ENCODE measurements at regions not wholly inside any gene's neighbourhood (a gene's known extent, or its start where the extent isn't known, plus 50 kb on each side); places are given as distances from the start of the nearest gene placed in this dataset.

GRCh38 chr7:26955516-26955915 lies 91.1 kb upstream of the SKAP2 start:
- DNase-seq (ENCODE audit: low read depth): no peak
- H3K27me3 ChIP-seq (ENCODE audit: control insufficient read depth, insufficient read depth, low read length): no peaks in the 10 kb centered on the region
- no peak for TF ChIP-seq CTCF (IDR thresholded peaks at IDR 0.05; ENCODE audit: insufficient read depth, low read depth, low read length)
- ChIA-PET POLR2A (no interaction called here), CTCF (no interaction called here)
- H3K4me3 ChIP-seq (ENCODE audit: low read depth, low read length): no peak overlapping the region
- H3K36me3 ChIP-seq (ENCODE audit: control insufficient read depth, insufficient read depth, low read length): no peaks in the 10 kb centered on the region

- TF ChIP-seq CTCF (IDR thresholded peaks at IDR 0.05; ENCODE audit: insufficient read depth, low read depth, low read length): no peak
- ChIA-PET POLR2A (no interaction called here), CTCF (no interaction called here)
- H3K36me3 ChIP-seq (ENCODE audit: control insufficient read depth, insufficient read depth, low read length): no peaks in the 10 kb centered on the region
- H3K27me3 ChIP-seq (ENCODE audit: control insufficient read depth, insufficient read depth, low read length): no peaks in the 10 kb centered on the region
- H3K4me3 ChIP-seq (ENCODE audit: low read depth, low read length): no peak overlapping the region
- DNase-seq (ENCODE audit: low read depth): no peak
Measured at GRCh38 chr7:26954951-26955350, 90.6 kb upstream of the SKAP2 start.

GRCh38 chr7:26951407-26951950 lies 87.1 kb upstream of the SKAP2 start:
- TF ChIP-seq CTCF (IDR thresholded peaks at IDR 0.05; ENCODE audit: insufficient read depth, low read depth, low read length): no peak
- POLR2A ChIA-PET: no interaction called here
- no peak overlapping the region for H3K4me3 ChIP-seq (ENCODE audit: low read depth, low read length)
- H3K27me3 ChIP-seq (ENCODE audit: control insufficient read depth, insufficient read depth, low read length): no peaks in the 10 kb centered on the region
- no peak for DNase-seq (ENCODE audit: low read depth)
- H3K36me3 ChIP-seq (ENCODE audit: control insufficient read depth, insufficient read depth, low read length): no peaks in the 10 kb centered on the region
- CTCF ChIA-PET: no interaction called here

GRCh38 chr7:26950889-26951288 lies 86.5 kb upstream of the SKAP2 start:
- DNase-seq (ENCODE audit: low read depth): no peak
- Histone ChIP-seq H3K27me3 (ENCODE audit: control insufficient read depth, insufficient read depth, low read length) (no peaks in the 10 kb centered on the region), H3K4me3 (ENCODE audit: low read depth, low read length) (no peak overlapping the region), H3K36me3 (ENCODE audit: control insufficient read depth, insufficient read depth, low read length) (no peaks in the 10 kb centered on the region)
- POLR2A ChIA-PET: no interaction called here
- CTCF ChIA-PET: interaction anchor here (0.6 kb wide), 1 partner anchor 99 kb away, joined by 3 read pairs; no protein-coding TSS in a partner anchor
- TF ChIP-seq CTCF (IDR thresholded peaks at IDR 0.05; ENCODE audit: insufficient read depth, low read depth, low read length): no peak

- no peak for DNase-seq (ENCODE audit: low read depth)
- no peaks in the 10 kb centered on the region for H3K27me3 ChIP-seq (ENCODE audit: control insufficient read depth, insufficient read depth, low read length)
- ChIA-PET POLR2A (no interaction called here), CTCF (interaction anchor here (1.1 kb wide), 1 partner anchor 29 kb away, joined by 3 read pairs; no protein-coding TSS in a partner anchor)
- H3K36me3 ChIP-seq (ENCODE audit: control insufficient read depth, insufficient read depth, low read length): no peaks in the 10 kb centered on the region
- TF ChIP-seq CTCF (IDR thresholded peaks at IDR 0.05; ENCODE audit: insufficient read depth, low read depth, low read length): no peak
- H3K4me3 ChIP-seq (ENCODE audit: low read depth, low read length): no peak overlapping the region
Measured at GRCh38 chr7:26949319-26949718, 84.9 kb upstream of the SKAP2 start.

Data from BJ (cell line).